ENCODE measurements at regions not wholly inside any gene's neighbourhood (a gene's known extent, or its start where the extent isn't known, plus 50 kb on each side); places are given as distances from the start of the nearest gene placed in this dataset.
"Not testable (repeated sequence)": the region's sequence is repeated elsewhere in the genome, so short reads cannot be mapped to it uniquely, and the experiment has no call there.

DNA sequence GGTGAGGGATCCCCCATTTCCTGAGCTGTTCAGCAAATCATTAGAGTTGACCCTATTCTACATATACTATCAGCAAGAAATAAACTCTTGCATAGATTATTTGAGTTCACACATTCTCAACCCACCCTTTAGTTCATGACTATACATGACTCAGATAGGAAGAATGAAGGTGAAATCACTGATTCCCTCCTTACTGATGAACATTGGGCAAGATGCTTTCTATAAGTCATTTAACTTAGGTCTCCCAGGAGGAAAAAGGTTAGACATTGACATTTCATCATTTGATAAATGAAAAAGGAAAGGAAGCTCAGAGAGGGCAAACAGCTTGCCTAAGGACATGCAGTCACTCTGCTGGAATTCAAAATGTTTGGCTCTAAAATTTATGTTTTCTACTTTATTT is 408.0 kb downstream of the TMEM182 start:
- DNase-seq = no peak

DNA sequence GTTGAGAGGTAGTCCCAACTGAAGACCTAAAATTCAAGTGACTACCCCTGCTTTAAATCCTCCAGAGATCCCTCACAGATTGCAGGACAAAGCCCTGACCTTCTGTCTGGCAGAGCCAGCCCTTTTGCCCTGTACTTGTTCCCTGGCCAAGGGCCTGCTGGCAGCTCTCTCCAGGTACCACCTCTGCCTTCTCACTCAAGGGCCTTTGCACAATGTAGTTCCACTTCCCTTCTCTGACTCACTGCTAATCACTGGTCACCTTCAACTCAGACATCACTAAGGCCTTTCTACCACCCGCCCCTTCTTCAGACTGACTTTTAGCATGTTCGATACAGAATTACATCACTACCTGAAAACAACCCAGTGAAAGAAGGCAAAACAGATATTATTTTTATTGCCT is 411.0 kb downstream of the TMEM182 start:
- no peak for DNase-seq

DNA sequence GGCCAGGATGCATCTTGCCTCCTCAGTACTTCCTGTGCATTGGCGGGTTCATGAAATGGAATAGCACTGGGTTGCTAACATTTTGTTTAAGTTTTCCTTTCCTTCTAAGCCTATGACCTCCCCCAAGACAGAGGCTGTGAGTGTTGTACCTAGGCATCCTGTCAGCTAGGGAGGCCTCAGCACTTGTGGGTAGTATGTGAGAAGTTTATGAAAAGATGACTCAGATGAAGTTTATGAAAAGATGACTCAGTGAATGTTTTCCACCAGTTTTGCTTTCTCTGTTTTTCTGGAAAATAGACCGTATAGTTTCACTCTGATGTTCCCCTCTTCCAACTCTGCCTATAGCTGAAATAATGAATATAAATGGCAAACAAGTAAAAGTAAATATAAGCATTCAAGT is 412.9 kb downstream of the TMEM182 start:
- DNase-seq = no peak

DNA sequence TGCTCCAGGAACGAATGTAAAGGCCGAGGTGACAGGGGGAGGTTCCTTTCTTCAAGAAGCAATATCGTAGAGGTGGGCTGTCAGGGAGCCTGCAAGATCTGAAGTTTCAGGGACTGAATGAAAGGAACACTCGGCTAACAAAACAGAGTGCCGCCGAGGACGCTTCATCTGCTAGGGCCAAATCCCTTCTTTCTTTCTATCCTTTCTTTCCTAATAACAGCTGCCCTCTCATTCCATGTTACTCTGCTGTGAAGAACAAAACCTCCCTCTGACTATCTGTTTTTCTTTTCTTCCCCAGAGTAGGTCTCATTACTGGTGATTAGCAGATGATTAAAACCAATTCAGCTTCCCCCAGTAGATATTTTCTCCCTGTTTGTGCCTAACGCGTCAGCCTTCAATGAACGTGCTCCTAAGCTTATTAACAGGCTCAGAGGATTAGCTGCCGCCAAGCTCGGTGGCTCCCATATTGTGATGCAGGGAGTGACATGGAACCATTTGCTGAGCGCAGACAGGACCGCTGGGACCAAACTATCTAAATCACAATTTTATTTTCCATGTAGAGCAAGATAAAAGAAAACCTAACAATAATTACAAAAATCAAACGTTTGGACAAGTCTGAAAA is 414.6 kb downstream of the TMEM182 start:
- no peak for DNase-seq

DNA sequence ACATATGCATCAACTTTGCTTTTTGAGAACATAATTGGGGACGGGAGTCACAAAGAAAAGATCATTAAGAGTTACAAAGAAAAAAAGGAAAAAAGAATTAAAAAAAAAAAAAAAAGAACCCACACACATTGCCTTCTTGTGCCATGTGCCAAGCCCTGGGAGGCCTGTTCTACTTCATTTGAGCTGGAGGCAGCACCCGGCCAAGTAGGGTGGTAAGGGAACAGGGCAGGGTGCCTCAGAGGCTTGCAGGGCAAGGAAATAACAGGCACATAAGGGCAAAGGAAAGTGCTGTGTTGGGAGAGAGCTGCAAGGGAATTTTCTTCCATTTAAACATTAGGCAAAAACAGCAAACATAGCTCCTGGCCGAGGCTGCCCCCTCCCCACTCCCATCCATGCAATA is 418.0 kb downstream of the TMEM182 start:
- DNase-seq = no peak

- no peak for DNase-seq
Measured at GRCh38 chr2:103183061-103183460, 421.2 kb downstream of the TMEM182 start.

DNA sequence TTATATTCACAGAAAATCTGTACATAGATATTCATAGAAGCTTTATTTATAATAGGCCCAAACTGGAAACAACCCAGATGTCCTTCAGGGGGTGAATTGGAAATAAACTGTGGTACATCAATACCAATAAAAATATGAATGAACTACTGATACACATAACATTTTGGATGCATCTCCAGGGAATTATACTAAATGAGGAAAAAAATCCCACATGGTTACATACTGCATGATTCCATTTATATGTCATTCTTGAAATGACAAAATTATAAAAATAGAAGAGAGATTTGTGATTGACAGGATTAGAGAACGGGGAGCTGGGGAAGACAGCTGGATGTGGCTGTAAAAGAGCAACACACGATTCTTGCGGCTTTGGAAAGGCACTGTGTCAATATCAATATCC is 435.0 kb downstream of the TMEM182 start:
- no peak for DNase-seq

DNA sequence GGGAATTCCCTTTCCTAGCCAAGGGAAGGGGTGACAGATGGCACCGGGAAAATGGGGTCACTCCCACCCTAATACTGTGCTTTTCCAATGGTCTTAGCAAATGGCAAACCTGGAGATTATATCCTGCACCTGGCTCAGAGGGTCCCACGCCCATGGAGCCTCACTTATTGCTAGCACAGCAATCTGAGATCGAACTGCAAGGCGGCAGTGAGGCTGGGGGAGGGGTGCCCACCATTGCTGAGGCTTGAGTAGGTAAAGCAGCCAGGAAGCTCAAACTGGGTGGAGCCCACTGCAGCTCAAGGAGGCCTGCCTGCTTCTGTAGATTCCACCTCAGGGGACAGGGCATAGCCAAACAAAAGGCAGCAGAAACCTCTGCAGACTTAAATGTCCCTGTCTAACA is 438.9 kb downstream of the TMEM182 start:
- not testable (repeated sequence) for DNase-seq

DNA sequence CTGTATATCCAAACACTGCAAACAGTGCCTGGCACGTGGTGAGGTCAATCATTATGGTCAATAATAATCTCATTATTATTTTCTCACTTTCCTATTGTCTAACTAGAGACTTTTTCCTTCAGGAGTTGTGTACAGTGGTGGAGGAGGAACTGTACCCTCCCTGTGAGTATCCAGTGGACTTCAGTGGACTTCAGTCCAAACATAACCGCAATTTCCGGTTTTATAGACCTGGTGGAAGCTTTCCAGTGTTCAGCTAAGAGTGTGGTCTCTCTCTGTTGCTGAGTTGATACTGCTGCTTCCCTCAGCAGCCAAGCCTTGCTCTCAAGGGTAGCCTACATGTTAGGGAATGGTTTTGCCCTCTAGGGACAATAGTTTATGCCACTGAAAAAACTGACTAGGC is 447.1 kb downstream of the TMEM182 start:
- DNase-seq = no peak

DNA sequence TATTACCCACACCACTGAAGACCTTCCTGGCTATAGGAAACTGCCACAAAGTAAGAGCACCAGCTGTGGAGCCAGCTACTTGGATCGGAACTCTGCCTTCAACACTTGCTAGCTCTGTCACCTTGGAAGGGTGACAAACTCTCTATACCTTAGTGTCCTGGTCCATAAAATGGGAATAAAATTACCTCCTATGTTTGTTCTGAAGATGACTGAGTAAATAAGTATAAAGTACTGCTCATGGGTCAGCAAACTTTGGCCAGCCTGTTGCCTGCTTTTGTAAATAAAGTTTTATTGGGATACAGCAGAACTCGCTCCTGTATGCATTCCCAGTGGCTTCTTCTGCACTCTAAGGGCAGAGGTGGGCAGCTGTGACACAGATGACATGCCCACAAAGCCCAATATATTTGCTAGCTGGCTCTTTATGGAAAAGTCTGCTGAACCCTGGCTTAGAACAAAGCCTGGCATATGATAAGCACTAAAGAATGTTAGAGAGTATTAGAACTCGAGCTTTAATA is 451.3 kb downstream of the TMEM182 start:
- no peak for DNase-seq

- no peak for DNase-seq
Measured at GRCh38 chr2:103218516-103218915, 456.7 kb downstream of the TMEM182 start.

DNA sequence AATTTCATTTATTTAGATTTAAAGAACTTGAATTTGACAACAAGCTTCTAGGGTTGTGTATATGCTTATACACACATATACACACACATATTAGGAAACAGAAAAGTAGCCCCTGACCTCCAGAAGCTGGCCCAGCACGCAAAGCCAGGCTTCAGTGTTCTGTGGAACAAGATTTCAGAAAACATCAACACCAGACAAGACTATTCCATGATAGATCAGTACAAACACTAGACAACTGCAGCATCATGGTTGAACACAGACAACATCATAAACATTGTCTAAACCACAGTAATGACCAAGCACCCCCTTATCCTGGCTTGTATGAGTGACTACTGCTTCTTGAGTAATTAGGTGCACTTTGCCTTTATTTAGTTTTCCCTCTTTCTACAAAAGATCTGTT is 457.6 kb downstream of the TMEM182 start:
- DNase-seq = no peak

DNA sequence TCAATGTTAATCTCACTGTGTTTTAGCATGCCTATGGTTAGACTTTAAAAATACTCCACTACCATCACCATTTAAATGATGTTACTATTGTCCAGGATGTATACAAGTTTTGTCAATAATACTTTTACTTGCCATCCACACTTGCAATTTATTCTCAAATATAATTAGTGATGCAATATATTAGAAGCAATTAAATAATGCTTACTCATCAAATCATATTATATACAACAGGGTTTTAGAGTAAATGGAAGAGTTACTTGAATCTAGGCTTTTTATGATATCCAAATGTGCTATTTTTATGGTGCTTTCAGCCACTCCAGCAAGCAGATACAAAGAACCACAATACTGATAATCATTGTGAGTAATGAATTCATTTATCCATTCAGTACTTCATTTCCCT is 461.1 kb downstream of the TMEM182 start:
- DNase-seq = no peak

- no peak for DNase-seq
Measured at GRCh38 chr2:103230796-103231195, 469.0 kb downstream of the TMEM182 start.

- DNase-seq = no peak
Measured at GRCh38 chr2:103232865-103233264, 471.0 kb downstream of the TMEM182 start.

GRCh38 chr2:103233691-103234090 is 471.9 kb downstream of the TMEM182 start:
- DNase-seq = no peak

- no peak for DNase-seq
Measured at GRCh38 chr2:103235283-103235682, 473.5 kb downstream of the TMEM182 start.

DNA sequence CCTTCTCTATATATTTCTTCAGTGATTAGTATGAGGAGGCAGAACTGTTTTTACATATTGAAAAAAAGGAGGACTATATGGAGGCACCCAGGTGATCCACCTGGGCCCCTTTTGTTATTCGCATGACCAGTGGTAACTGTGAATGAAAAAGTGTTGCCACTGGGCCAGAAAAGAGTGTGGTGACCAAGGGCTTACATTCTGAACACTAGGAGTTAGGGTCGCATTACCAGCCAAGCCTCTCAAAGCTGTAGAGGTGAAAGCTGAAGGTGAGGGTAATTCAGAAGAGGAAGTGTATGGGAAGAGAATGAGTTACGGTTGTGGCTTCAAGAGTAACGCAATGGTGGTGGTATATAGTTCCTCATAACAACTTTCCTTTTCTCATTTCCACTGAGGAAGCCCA is 487.6 kb downstream of the TMEM182 start:
- DNase-seq = no peak

DNA sequence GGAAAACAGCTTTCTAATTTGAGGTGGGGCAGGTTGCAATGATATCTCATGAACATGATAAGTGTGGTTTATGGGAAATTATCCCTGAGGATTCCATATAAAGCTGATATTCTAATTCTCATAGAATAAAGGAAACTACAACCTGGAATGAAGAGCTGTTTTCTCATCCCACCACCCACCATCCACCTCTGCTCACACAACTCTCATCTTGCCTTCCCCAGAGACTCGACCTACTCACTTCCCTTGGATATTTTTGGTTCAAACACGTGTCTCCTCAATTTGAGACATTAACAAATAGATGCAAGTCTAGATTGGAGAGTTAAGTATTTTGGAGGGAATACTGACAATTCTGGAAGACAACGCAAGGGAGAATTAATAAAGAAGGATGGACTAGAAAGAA is 490.9 kb downstream of the TMEM182 start:
- DNase-seq = no peak

DNA sequence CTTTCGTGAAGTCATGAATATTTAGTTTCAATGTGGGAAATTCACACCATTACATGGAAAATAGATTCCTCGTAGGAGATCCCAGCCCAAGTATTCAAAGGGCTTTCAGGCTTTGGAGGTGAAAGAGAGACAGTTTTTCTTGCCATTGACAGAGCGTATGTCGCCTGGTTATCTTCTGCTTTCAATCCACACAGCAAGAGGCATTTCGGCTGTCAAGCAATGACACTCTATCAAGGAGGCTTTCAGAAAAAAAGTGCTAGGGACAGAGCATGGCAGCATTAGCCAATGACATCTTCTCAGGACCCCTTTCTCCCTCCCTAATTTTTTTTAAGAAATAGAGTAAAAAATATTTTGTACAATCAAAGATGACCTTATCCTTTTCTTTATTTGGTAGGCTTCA is 492.8 kb downstream of the TMEM182 start:
- no peak for DNase-seq

DNA sequence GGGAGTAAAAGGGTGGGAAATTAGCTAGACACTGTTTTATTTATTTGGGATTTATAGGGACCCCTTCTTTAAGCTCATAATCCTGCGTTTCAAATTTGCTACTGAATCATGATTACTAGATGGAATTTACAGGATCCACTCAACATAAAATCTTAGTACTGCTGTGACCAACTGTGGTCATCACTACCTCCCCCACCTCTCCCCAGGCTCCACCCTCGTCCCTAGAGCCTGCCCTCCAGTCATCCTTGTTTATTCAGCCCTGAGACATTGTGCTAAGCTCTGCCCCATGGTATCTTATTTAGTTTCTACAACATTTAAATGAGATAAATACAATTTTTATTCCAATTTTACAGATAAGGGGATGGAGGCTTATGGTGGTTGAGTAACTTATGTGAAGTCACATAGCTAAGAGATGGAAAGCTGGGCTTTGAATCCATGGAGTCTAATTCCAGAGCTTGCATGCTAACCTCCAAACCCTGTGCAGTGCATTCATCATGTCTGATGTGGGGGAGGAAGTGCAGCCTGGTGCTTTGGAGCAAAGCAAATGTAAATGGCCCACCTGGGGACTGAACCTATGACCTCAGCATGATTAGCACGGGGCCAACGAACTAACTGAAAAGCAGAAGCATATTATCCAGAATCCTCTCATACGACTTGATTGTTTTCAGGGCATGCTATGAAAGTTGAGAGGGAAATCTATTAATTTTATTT is 502.4 kb downstream of the TMEM182 start:
- DNase-seq = no peak

- DNase-seq = no peak
Measured at GRCh38 chr2:103265521-103265920, 503.7 kb downstream of the TMEM182 start.

DNA sequence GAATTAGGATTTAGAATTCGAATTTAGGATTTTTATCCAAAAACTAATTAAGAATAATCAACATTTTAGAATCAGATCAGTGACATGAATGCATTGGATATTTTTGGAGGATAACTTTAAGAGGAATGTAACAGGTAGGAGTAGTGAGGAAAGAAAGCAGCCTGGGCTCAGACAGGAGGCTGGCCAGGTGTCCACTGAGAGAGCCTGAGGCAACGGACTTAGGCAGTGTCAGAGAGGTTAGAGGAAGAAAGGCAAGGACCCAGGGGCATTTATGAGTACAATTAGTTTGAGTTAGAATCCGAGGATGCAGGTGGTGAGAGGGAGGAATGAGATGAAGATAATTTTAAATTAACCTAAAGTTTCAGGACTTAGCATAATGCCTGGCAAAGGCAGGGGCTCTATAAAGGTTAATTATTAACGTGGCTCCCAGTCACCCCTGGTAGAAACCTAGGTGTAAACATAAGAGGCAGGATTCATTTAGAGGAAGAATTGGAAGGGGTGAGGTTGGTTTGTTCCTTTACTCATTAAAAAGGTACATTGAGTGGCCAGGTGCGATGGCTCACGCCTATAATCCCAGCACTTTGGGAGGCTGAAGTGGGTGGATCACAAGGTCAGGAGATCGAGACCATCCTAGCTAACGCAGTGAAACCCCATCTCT is 507.1 kb downstream of the TMEM182 start:
- DNase-seq = no peak

DNA sequence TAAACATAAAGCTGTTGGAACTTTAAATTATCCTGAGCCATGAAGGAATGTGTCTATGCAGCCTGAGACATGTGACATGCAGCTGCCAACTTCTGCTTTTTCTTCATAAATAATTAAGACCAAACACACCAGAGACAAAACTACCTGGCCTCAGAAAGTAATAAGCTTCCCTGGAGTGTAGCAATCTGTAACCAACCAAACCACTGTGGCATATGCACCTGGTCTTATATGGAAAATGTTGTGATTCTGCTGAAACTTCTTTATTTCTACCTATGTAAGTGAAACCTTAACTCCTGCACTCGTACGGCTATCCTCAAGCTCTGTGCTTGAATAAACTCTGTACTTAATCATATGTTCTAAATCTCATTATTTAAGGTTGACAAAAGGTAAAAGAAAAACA is 515.0 kb downstream of the TMEM182 start:
- DNase-seq = no peak
